Gastroesophageal sphincter (tissue), 3 donors: ENCODE measurements at regions not wholly inside any gene's neighbourhood (a gene's known extent, or its start where the extent isn't known, plus 50 kb on each side); places are given as distances from the start of the nearest gene placed in this dataset.

Source experiments
- EP300 ChIP-seq: sonication (generic); formaldehyde crosslinking; IDR thresholded peaks from one replicate; pipeline ENCODE4 v1.6.1; 2017; ENCODE audit warnings: antibody characterized with exemption, mild to moderate bottlenecking
- POLR2A ChIP-seq, 2 donors: fragments of 450-650 bp; IDR thresholded peaks; one replicate each; pipeline ENCODE4 v1.6.1; 2017; ENCODE audit warnings: antibody characterized with exemption in 2 of 2, mild to moderate bottlenecking in 2 of 2, moderate library complexity in 1 of 2
- TF ChIP-seq, protein P1 (sequence below), 4 experiments: fragments of 200-600 bp in 2 of 4; fragments of 450-650 bp in 2 of 4; sonication (generic) in 1 of 4; IDR thresholded peaks; one replicate each; pipeline ENCODE4 v1.5.1; 2017 to 2019; ENCODE audit warnings: antibody characterized with exemption in 4 of 4, mild to moderate bottlenecking in 2 of 4, moderate library complexity in 2 of 4

DNA sequence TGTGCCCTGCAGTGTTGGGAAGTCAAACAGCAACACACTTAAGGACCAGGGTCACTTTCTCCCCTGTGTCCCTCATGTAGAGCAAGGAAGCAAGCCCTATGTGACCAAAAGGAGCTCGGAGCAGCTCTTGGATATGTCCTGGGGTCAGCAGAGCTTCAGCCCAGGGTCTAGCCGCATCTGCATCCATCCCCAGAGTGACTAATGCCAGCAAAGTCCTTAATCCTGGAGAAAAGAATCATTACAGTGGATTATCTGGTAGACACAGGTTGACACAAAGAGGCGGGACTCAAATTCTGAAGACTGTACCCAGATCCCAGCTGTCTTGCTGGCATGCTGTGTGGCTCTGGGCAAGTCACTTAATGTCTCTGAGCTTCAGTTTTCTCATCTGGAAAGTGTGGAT lies 239.1 kb upstream of the PWP1 start:
- TF ChIP-seq, protein P1, sequence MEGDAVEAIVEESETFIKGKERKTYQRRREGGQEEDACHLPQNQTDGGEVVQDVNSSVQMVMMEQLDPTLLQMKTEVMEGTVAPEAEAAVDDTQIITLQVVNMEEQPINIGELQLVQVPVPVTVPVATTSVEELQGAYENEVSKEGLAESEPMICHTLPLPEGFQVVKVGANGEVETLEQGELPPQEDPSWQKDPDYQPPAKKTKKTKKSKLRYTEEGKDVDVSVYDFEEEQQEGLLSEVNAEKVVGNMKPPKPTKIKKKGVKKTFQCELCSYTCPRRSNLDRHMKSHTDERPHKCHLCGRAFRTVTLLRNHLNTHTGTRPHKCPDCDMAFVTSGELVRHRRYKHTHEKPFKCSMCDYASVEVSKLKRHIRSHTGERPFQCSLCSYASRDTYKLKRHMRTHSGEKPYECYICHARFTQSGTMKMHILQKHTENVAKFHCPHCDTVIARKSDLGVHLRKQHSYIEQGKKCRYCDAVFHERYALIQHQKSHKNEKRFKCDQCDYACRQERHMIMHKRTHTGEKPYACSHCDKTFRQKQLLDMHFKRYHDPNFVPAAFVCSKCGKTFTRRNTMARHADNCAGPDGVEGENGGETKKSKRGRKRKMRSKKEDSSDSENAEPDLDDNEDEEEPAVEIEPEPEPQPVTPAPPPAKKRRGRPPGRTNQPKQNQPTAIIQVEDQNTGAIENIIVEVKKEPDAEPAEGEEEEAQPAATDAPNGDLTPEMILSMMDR (IDR thresholded peaks at IDR 0.05), result no peak
- no peak for TF ChIP-seq POLR2A (IDR thresholded peaks at IDR 0.05)
- no peak for TF ChIP-seq EP300
